GM18519 (cell line): ENCODE measurements at regions not wholly inside any gene's neighbourhood (a gene's known extent, or its start where the extent isn't known, plus 50 kb on each side); places are given as distances from the start of the nearest gene placed in this dataset.
"Not testable (repeated sequence)": the region's sequence is repeated elsewhere in the genome, so short reads cannot be mapped to it uniquely, and the experiment has no call there.

Source experiments
- ATAC-seq: cut with Tn5 transposase; IDR thresholded peaks from one replicate; pipeline ENCODE4 v1.9.1; 2021; ENCODE audit warnings: mild to moderate bottlenecking, moderate library complexity; ENCODE audit not compliant: unreplicated experiment, low FRiP score

DNA sequence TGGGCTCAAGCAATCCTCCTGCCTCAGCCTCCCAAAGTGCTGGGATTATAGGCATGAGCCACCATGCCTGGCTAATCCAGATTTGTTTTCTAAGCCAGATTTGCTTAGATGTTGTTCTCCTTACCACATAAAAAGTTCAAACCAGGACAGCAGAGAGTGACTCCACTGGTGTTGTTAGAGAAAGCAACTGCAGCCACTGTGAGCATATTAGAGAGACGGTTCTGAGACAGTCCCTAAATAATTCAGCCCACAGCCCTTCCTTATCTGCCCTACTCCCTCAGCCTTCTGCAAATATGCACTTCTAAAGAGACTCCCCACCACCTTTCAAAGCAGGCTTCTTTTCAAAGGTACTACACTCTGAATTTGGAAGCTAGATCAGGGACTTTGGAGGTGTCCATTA lies 96.1 kb downstream of the DRD1 start:
- ATAC-seq, result no peak

- ATAC-seq, result no peak
Measured at GRCh38 chr5:175347027-175347426, 97.0 kb downstream of the DRD1 start.

GRCh38 chr5:175344331-175345195 lies 99.4 kb downstream of the DRD1 start:
- ATAC-seq, result no peak

DNA sequence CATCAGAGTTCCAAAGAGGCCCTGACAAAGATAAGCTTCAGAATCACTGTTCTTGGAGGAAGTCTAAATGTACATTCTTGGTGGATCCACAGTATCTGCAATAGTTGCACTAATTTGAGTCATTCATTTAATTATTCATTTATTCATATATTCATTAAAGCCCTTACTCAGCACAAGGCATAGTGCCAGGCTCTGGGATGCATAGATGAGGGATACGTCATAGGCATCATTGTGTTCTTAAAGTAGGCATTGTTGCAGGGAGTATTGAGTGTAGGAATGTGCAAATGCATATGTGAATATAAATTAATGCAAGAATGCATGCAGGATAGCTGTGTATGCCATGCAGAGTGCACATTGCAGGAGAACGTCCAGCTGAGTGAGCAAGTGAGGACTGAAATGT lies 100.7 kb downstream of the DRD1 start:
- ATAC-seq, result no peak

DNA sequence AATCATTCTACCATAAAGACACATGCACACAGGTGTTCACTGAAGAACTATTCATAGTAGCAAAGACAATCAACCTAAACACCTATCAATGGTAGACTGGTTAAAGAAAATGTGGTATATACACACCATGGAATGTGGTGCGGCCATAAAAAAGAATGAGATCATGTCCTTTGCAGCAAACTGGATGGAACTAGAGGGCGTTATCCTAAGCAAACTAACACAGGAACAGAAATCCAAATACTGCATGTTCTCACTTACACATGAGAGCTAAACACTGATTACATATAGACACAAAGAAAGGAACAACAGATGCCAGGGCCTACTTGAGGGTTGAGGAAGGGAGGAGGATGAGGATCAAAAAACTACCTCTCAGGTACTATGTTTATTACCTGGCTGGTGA lies 103.8 kb downstream of the DRD1 start:
- ATAC-seq, result no peak

GRCh38 chr5:175337680-175338079 lies 106.3 kb downstream of the DRD1 start:
- ATAC-seq, result no peak

- ATAC-seq, result no peak
Measured at GRCh38 chr5:175336781-175337180, 107.2 kb downstream of the DRD1 start.

DNA sequence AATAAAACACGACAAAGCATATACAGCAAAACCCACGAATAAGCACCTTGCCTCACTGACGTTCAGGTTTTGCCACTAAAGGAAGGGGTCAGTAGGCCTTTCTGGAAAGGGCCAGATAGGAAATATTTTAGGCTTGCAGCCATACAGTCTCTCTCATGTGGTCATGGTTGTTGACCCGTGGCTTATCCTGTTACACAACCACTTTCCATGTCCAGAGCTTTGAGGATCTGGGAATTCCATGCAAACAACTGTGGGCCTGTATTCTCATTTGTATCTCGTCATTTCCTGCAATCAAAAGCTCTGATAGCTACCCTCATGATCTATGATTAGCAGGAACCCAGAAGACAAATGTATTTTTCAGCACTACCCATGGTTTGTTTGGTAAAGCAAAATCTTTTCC lies 108.3 kb downstream of the DRD1 start:
- ATAC-seq, result no peak

DNA sequence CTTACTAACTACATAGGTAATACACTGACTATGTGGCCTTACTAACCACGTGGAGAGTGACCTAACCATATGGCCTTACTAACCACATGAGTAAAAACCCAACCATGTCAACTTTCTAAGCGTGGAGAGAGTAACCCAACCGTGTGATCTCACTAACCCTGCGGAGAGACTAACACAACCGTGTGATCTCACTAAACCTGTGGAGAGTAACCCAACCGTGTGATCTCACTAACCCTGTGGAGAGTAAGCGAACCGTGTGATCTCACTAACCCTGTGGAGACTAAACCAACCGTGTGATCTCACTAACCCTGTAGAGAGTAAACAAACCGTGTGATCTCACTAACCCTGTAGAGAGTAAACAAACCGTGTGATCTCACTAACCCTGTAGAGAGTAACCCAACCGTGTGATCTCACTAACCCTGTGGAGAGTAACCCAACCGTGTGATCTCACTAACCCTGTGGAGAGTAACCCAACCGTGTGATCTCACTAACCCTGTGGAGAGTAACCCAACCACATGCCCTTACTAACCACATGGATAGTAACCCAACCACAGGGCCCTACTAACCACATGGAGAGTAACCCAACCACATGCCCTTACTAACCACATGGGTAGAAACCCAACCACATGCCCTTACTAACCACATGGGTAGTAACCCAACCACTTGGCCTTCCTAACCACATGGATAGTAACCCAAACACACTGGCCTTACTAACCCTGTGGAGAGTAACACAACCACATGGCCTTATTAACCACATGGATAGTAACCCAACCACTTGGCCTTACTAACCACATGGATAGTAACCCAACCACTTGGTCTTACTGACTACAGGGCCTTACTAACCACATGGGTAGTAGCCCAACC lies 112.6 kb downstream of the DRD1 start:
- ATAC-seq, result not testable (repeated sequence)

- no peak for ATAC-seq
Measured at GRCh38 chr5:175329976-175330375, 114.0 kb downstream of the DRD1 start.

GRCh38 chr5:175328687-175329086 lies 115.3 kb downstream of the DRD1 start:
- ATAC-seq, result no peak

DNA sequence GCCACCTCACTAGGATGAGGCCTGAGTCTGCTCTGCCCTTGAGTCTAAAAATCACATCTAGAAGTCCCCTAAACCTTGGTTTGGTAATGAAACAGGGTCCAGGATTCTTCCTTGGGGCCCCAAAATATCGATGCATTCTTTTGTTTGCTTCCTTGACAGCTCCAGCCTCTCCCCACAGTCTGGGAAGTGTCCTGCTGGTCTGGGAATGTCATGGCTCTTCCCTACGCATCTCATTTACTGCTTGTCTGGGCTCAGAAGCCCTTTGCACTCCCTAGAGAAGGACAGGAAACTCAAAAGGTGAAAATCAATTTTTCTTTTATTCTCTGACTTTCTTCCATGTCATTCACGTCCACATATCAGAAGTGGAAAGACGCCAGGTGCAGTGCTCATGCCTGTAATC lies 115.8 kb downstream of the DRD1 start:
- ATAC-seq, result no peak

GRCh38 chr5:175325681-175326080 lies 118.3 kb downstream of the DRD1 start:
- no peak for ATAC-seq

- no peak for ATAC-seq
Measured at GRCh38 chr5:175321927-175322532, 122.0 kb downstream of the DRD1 start.

- ATAC-seq, result no peak
Measured at GRCh38 chr5:175319199-175319598, 124.8 kb downstream of the DRD1 start.

DNA sequence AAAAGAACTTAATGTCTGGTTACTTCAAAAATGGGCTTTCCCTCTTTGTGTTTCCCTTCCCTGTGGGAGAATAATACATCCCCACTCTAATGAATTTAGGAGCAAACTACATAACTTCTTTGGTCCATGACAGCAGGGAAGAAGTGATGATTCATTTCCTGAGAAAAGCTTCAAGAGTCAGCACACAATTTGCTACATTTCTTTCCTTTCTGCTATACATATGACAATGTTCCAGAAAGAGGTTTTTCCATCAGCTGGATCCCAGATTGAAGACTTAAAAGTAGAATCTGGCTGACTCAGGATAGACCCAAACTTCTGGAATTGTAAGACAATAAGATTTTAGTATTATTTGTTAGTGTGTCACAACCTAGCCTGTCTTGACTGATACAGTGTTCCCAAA lies 126.1 kb downstream of the DRD1 start:
- ATAC-seq, result no peak

DNA sequence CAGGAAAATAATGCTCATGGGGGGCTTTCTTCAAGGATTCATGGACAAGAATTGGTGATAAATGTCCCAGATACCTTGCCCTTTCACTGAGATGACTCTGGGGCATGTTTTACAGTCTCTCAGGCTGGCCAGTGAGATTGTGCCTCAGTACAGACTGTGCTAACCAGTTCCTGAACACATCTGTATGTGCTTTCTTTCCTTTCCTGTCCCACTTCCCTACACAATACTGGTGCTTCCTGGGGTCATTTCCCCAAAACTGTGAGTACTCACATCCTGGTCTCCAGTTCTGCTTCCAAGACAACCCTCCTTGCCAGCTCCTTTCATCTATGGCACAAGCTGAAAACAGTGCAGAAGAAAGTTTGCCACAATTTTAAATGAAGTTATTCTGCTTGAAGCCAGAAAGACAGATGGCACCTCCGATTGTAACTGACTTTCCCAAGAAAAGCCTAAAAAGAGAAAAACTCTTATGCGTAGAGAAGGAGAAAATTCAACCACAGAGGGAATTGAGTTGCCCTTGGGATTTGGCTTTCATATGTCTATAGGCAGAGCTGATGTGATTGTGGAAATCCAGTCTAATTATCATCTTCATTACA lies 134.7 kb downstream of the DRD1 start:
- no peak for ATAC-seq

- no peak for ATAC-seq
Measured at GRCh38 chr5:175308701-175309100, 135.3 kb downstream of the DRD1 start.

- no peak for ATAC-seq
Measured at GRCh38 chr5:175306381-175306780, 137.6 kb downstream of the DRD1 start.

DNA sequence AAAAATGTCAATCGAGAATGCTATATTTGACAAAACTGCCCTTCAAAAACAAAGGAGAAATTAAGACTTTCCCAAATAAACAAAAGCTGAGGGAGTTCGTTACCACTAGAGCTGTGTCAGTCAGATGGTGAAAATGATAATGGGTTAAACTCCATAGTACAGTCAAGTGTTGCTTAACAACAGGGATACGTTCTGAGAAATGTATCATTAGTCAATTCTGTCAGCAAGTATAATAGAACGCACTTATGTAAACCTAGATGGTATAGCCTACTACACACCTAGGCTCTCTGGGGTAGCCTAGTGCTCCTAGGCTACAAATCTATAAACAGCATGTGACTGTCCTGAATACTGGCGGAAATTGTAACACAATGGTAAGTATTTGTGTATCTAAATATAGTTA lies 138.7 kb downstream of the DRD1 start:
- no peak for ATAC-seq

GRCh38 chr5:175290379-175290778 lies 153.6 kb downstream of the DRD1 start:
- ATAC-seq, result no peak
